ENCODE measurements at regions not wholly inside any gene's neighbourhood (a gene's known extent, or its start where the extent isn't known, plus 50 kb on each side); places are given as distances from the start of the nearest gene placed in this dataset.
"Not testable (repeated sequence)": the region's sequence is repeated elsewhere in the genome, so short reads cannot be mapped to it uniquely, and the experiment has no call there.

DNA sequence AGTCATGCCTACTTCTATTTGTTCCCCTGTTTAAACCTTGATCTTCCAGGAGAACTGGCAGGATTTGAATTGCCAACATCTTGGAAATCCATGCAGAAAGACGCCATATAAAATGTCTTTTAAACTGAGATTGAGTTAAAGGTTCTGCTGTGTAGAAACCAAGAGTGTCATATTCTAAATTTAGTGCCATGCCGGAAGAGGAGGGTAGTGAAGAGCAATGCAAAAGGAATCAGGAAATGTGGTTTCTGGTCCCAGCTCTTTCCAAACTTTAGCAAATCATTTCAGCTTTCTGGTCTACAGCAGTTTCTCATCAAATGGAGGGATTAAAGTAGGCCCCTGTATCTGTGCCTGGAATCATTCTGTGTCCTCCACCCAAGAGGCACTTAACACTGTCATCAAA, 85.7 kb downstream of the BTG1 start:
- no peak for DNase-seq

DNA sequence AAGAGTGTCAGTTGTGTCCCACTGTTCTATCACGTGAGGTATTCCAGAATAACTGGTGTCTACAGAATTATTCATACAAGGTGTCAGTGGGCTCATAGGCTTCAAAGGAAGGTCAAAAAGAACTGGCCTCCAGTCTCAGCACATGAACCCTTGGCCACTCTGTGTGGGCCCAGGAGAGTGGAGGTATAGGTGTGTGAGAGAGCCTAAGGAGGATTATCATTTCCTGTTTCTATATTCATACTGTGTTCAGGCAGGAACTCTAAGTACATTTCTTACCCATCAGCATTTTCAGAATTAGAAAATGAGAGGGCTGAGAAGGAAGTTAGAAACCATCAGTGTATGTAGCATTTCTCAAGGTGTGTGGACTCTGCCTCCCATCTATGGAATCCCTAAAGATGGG, 87.0 kb downstream of the BTG1 start:
- DNase-seq: no peak

DNA sequence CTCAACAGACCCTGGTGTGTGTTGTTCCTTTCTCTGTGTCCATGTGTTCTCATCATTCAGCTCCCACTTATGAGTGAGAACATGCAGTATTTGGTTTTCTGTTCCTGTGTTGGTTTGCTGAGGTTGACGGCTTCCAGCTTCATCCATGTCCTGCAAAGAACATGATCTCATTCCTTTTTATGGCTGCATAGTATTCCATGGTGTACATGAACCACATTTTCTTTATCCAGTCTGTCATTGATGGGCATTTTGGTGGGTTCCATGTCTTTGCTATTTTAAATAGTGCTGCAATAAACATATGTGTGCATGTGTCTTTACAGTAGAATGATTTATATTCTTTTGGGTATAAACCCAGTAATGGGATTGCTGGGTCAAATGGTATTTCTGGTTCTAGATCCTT, 88.9 kb downstream of the BTG1 start:
- DNase-seq: not testable (repeated sequence)

DNA sequence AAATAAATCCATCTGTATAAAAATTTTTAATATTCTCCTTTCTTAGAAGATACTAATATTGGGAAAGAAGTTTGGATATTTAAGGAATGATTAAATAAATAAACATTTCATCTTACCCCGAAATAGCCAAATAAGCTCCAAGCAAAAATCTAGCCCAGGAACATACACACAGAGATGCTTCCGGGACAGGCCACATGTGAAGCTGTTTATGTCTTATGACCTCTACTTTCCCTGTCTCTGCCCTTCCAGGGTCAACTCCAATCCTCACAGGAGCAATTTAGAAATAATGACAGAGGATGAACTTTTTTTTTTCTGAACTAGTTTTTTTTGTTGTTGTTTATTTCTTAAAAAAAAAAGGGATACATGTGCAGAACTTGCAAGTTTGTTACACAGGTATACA, 89.4 kb downstream of the BTG1 start:
- DNase-seq: no peak

DNA sequence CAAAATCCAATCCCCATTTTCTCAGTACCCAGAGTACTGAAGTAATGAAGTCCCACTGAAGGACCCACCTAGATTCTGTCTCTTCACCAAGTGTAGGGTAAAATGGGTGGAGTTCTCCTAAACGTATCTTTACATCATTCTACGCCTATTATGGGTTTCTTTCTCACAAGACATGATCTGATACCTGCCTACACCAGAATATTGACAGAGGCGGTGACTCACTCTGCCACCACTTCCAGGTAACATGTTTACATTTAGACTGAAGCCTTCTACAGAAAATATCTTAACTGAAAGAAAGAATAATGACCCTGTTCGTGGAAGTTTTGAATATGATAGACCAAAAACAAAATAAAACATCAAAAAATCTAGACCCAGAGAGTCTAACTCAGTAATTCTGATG, 89.8 kb downstream of the BTG1 start:
- DNase-seq: no peak

DNA sequence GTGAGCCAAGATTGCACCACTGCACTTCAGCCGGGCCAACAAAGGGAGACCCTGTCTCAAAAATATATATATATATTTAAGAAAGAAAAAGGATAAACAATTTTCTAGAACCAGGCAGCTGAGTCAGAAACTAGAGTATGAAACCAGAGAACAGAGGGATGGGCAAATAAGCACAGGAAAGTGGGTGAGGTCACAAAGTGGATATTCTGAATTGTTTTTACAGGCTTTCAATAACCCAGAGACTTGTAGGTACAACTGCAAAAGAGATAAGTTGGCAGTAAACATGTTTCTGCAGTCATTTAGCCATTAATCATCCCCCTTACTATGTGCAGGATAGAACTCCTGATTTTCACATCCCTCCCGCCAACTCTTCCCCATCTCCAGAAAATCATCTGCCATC, 94.2 kb downstream of the BTG1 start:
- DNase-seq: no peak

DNA sequence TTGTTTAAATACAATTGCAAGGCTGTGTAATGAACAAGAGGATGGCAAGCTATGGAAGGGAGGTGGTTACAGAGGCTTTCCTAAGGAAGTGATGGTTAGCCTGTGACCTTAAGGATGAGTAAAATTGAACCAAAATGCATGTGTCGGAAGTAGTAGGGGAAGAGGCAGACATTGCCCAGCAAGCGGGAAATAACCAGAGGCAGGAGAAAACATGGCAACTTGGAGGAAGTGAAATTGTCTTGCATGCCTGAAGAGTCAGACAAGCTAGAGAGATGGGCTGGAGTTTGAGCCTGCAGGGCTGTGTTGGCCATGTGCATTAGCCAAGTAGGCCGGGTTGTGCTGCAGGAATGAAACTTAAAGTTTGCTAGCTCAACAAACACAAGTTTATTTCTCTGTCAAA, 96.2 kb downstream of the BTG1 start:
- no peak for DNase-seq

DNA sequence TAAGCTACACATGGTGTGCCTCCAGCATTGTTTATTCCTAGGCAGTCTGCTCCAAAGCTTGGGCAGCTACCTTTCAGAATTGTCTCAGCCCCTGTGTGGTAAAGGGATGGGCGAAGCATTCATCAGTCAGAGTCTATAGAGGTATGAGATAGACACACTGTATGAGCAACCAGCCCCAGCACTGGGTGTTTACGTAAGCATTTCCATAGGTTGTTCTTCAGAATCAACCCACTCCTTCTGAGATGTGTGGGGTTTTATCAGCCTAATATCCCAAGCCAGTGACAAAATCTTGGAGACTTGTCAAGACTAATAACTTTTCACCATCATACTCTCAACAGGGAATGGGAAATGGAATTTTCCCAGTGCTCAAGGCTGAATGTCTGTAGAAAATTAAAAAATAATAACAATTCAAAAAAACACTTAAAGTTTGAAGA, 98.2 kb downstream of the BTG1 start:
- DNase-seq: no peak

DNA sequence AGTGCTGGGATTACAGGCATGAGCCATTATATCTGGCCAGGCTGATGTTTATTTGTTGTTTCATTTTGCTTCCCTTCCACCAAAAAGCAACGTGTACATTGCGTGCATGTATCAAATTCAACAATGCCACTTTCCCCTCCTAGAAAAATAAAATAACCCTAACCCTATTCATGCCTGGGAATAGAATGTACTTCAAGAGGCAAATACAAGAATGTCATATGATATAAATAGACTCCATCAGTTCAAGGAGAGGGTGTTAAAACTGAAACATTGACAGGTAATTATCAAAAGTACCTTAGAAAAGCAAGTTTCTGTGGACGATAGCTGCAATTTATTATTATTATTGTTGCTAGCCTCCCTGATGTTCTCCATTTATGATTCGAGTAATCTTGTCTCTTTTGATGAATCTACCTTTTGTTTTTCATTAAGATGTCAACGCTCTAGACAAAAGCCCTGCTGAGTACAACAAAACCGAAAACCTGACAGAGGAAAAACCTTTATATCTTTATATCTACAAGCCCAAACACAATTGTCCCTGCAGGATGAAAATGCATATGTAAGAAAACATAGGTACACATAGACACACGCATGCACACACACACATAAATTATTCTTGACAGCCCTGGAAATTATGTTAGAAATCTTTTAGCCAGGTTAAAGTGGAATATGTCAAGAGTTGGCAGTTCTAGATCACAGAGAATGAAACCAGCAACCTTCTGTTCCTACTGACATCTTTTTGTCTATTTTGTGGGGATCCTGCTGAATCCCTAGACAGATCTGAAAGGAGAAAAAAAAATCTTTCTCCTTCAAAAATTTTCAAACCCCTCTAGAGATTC, 98.9 kb downstream of the BTG1 start:
- DNase-seq: no peak

DNA sequence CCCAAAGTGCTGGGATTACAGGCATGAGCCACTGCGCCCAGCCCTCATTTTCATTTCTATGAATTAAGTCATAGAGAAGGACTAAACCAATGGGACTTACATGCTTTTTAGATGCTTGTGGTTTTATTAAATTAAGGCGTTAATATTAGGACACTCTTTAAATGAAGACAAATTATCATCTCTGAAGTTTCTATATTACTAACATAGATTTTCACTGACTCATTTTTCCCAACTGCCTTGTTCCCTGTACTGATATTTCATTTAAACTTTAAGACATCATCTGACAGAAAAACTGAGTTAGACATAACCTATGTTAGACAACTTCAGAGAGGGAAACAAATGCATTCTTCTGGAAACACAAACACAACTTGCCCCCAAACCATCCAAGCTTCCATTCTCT, 99.8 kb downstream of the BTG1 start:
- no peak for DNase-seq

DNA sequence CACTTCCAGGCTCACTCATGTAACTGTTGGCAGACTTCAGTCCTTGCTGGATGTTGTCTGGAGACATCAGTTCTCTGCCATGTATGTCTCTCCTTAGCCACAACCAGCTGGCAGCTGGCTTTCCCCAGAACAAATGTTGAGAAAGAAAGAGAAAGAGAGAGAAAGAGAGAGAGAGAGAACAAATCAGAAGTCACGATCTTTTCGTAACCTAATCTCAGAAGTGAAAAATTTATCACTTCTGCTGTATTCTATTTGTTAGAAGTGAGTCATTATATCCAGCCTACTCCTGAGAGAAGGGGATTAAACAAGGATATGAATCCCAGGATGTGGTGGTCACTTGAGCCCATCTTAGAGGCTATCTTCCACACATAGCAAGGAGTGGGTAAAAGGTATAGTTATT, 101.2 kb downstream of the BTG1 start:
- DNase-seq: no peak

DNA sequence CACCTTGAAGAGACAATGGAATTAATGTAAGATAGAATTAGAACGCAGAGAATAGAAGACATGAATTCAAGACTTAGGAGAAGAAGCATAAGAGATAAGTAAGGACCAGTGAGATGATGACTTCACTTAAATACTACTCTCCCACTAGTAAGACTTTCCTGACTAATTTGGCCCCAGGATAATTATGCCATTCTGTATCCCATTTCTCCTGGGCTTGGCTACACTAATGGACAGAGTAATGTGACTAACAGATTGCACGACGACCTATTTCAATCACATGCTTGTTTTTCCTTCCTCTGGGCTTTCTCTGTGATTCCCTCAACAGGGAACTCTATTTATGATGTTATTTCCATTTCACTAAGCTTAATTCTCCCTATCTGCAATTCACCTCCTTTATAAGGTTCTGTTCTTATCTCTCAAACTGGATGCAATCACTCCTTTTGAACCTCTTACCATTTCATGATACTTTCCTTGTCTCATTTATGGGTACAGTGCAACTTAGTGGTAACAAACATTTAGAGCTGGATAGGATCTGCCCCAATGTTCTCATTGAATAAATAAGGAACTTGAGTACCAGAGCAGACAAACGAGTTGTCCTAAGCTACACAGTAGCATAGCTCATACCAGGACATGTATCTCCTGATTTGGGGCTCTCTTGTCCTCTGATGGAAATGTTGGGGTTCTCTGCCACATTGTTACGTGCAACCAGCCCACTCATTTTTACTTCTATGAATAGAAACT, 102.7 kb downstream of the BTG1 start:
- DNase-seq: no peak

DNA sequence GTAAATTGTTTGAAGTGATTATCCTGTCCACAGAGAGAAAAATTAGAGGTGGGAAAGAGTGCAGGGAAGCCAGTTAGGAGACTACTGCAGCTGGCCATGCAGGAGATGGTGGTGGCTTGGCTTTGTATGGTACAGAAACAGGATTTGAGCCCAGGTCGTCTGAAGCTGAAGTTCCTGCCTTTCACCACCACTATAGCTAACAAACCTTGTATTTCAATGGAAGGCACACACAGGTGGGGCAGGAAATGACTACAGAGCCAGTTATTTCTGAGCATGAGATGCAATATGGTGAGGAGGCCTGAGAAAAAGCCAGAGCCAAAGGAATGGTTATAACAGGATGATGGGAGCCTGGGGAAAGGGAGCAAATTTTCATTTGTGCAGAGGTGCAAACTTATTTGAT, 103.9 kb downstream of the BTG1 start:
- no peak for DNase-seq

DNA sequence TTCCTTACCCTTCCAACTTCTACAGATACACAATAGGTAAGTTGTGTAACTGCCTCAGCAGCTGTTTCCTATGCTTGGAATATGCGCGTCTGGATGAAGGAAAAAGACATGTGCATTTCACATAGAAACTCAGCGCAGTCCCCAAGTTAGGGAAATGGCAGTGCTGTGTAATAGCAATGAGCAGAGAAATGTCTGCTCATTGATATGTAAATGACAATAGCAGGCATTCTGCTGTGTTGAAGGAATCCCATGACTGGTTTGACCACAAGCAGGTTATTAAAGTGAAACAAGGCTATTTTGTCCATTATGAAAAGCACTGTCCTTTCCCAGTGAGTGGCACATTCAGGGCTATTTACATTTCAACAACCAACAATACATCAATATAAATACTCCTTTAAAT, 106.6 kb downstream of the BTG1 start:
- DNase-seq: no peak

DNA sequence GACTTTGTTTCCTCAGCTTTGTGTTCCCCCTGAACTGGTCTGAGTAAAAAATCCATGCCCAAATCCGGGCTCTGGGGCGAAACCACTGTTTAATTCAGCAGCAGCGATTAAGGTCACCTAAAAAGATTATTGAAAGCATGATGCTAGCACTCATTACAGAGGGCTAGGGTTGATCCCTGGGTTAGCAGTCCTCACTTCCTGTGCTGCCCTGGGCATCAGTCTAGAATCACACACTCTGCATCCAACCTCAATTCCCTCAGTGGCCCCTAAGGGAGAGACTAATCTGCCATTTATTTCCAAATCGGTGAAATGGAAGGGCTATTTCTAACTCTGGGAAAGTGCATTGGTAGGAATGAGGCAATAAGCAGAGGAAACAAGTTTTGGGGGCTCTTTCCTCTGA, 107.2 kb downstream of the BTG1 start:
- no peak for DNase-seq

DNA sequence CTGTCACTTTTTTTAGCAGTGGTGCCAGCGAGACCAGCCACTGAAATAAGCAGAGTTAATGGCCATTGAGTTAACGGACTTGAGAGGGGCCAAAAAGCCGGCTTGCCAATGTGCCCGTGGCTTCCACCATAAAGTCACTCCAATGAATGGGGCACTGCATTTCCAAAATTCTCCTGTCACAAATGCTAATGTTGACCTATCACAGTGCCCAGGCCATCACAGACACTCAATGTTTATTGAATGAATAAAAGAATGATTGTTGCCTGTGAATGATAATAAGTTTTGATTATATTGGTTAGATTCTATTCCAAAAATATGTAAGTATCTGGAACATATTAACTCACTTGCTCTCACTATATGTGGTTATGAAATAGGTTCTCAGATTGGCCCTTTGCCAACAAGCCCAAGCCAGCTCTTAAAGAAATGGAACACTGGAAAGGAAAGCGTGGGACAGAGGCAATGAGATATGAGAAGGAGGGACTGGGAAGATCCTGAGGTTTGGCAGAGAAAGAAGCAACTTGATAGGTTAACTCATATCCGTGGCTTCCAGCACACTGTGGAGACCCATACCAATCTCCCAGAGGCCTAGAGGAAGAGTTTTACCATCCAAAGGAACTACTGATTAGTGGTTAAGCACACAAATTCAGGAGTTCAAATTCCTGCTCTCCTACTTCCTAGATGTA, 108.7 kb downstream of the BTG1 start:
- DNase-seq: no peak

DNA sequence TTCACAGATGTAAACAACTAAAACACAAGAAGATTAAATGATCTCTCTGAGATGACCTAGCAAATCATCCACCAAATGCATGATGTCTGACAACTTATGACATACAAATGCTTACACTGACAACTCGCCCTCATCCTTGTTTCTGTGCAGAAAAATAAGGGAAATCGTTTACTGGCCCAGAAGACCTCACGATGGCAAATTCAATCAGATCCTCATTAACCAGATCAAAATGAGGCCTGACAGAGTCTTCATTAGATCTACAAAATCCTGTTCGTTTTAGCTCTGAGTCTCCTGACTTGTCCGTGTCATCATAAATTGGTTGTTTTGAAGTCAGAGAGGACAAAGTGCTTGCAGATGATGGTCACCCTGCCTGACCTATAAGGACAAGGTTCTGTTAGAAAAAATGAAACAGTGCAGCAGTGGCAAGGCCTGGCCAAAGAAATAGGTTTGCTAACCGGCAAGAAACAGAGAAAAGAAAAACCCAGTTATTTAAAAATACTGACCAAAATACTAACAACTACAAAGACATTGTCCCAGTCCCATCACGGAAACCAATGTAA, 109.5 kb downstream of the BTG1 start:
- no peak for DNase-seq

DNA sequence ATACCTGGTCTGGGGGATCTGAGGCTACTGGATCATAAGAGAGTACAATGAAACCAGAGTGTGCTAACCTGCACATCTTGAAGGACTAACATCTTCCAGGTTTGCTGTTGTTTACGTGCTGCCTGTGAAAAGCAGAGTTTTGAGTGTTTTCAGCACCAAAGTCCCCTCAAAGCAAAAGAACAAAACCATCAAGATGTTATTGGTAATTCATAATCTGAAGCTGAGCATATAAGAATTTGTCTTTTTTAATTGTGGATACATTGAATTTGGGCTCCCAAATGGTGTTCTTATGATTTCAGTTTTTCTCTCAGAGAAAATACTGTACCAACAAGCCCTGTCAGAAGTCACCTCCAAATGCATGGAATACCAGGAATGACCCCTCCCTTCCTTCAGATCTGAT, 110.2 kb downstream of the BTG1 start:
- DNase-seq: no peak

DNA sequence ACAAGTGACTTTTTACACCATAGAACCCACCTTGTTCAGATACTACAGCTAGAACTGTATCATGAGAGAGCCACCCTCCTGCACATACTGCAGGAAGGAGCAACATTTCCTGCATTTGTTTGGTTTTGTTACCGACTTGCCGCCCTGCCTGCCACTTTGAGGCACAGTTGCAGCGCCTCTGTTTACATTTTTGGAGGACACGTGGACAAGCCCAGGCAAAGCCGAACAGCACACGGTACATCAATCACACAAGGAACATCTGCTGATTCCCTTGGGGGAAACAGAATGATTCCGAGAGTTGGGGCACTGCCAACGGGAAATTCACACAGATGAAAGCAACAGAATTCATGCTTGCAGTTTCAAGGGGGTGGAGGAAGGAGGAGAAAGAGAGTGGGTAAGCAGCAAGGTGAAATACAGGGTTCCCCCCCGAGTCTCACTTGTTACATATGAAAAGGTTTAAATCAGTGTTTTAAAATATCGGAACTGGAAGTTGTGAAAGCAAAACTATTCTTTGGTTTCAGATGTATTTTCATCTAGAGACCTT, 110.7 kb downstream of the BTG1 start:
- peak; percentile 93 for DNase-seq

DNA sequence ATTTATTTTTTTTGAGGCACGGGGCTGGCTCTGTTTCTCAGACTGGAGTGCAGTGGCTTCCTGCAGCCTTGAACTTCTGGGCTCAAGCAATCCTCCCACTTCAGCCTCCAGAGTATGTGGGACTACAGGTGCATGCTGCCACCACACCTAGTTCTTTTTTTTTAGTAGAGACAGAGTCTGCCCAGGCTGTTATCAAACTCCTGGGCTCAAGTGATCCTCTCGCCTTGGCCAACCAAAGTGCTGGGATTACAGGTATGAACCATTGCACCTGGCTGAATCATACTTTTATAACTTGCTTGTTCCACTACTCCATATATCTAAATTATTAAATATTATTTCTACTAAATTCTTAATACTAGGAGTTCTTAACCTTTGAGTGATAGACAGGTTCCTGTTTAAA, 111.6 kb downstream of the BTG1 start:
- DNase-seq: no peak

DNA sequence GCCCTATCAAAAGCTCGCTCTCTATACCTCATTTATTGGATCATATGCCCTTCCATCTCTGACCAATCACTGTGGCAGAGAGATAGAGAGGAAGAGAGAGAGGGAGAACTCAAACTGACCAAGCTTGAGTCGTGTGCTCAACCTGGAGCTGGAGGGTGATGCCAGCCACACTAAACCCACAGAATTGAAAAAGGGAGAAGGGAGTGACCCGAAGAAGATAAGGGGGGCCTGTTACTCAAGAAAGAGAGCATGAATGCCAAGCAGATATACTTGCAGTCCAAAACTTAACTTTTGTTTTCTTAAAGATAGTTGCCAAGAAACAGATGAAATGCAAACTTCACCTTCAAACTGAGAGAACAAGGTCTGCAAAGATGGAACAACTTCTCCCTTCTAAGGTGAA, 112.7 kb downstream of the BTG1 start:
- no peak for DNase-seq

DNA sequence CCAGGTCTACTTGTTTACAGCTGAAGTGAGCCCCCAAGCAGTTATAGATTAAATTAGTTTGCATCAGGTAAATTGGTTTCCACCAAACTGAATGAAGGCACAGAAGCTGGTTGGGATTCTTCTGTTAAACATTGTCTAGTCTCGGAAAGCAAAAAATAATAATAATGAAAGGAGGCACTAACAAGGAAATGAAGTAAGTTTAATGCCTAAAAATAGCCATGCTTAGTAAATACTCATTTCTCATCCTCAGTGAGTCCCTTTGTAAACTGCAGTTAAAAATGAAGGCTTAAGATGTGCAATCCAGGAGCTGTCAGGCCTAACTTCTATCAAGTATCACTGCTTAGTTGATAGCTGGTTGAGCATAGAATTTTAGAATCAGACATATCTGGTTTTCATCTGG, 113.5 kb downstream of the BTG1 start:
- no peak for DNase-seq

DNA sequence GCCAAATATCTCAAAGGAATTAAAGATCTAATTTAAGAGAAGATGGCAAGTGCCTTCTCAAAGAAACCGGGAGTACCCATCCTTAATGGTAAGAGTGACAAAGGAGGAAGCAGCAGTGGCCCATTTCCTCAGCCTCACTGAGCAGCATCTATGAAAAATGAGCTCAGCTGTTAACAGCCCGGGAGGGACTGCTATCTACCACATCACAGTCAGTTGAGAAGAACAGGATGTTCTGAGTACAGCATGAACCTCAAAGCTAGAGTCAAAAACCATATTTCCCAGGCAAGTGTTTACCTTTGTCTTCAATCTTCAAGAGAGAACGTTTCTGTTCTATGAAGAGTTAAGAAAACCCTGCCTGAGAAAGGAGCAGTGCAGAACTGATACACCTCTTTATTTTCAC, 115.0 kb downstream of the BTG1 start:
- DNase-seq: no peak

All from NCI-H1105 (cell line).